Activated T-helper 1 cell treated with anti-CD3 and anti-CD28 coated beads, Interleukin-12 subunit alpha, Interleukin-12 subunit beta, Interleukin-2, Interleukin-4 antibody, amounts not matched to agents 30 ng/mL and 10 ng/mL and 1 ng/mL, durations not matched to agents 14 hours and 24 hours and 36 hours (primary cell): ENCODE measurements at regions not wholly inside any gene's neighbourhood (a gene's known extent, or its start where the extent isn't known, plus 50 kb on each side); places are given as distances from the start of the nearest gene placed in this dataset.
A peak's percentile ranks its signal among the peaks of the same experiment; 100 is the strongest.

ENCODE experiments used
- DNase-seq: peaks from one replicate; pipeline ENCODE4 v3.0.0; 2021; ENCODE audit warnings: low spot score
- H3K27ac Mint-ChIP-seq: one replicate; pipeline ENCODE4 v1.8.0; 2021; ENCODE audit warnings: mild to moderate bottlenecking, mixed read lengths
- H3K27me3 Mint-ChIP-seq: one replicate; pipeline ENCODE4 v1.8.0; 2022; ENCODE audit warnings: mild to moderate bottlenecking, moderate library complexity, mixed read lengths; ENCODE audit not compliant: insufficient read depth
- H3K36me3 Mint-ChIP-seq: one replicate; pipeline ENCODE4 v1.8.0; 2021; ENCODE audit warnings: low read depth, mixed read lengths
- H3K4me1 Mint-ChIP-seq: one replicate; pipeline ENCODE4 v1.8.0; 2021; ENCODE audit warnings: low read depth, mixed read lengths
- H3K4me3 Mint-ChIP-seq: one replicate; pipeline ENCODE4 v1.8.0; 2021; ENCODE audit warnings: mild to moderate bottlenecking, moderate library complexity, mixed read lengths
- H3K9me3 Mint-ChIP-seq: one replicate; pipeline ENCODE4 v1.8.0; 2021; ENCODE audit warnings: mixed read lengths
- intact Hi-C: fragments of 100-400 bp; cut with micrococcal nuclease; formaldehyde crosslinking; loops from one replicate; pipeline ENCODE4 v1.15.1; 2024

DNA sequence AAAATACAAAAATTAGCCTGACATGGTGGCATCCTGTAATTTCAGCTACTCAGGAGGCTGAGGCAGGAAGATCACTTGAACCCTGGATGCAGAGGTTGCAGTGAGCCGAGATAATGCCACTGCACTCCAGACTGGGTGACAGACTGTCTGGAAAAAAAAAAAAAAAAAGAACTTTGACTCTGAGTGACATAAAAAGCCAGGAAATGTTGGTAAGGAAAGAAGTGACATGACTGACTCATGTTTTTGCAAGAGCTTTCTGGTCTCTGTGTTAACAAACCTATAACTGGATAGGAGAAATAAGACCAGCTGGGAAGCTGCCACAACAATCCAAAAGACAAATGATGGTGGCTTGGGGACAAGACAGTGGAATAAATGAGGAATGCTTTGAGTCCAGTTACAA lies 272.1 kb downstream of the HINT1 start:
- DNase-seq: no peak
- Mint-ChIP-seq H3K9me3 (no peaks in the 10 kb centered on the region), H3K27ac (no peak overlapping the region), H3K4me3 (no peak overlapping the region), H3K27me3 (peaks cover 2% of the 10 kb centered on the region), H3K4me1 (no peaks in the 10 kb centered on the region), H3K36me3 (no peaks in the 10 kb centered on the region)
- intact Hi-C loops: no loop called here

DNA sequence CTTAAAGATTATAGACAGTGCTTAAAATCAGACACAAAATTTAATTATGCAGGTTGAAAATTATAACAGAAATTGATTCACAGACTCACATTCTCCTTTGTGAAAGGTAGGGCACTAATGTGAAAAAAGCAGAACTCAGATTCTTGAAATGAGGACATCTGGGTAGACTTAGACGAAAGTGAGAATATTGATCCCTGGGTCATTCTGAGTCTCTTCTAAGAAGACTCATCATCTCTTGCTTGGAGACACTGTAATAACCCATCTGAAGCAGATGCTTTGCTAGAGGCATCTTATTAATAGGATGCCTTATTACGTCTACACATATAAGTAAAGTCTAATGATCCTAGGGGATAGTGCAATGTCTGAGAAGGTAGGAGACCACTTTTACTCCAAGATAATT lies 274.4 kb downstream of the HINT1 start:
- H3K36me3 Mint-ChIP-seq: no peaks in the 10 kb centered on the region
- H3K4me3 Mint-ChIP-seq: no peak overlapping the region
- no peak for DNase-seq
- no peaks in the 10 kb centered on the region for H3K4me1 Mint-ChIP-seq
- intact Hi-C loops: no loop called here
- H3K27ac Mint-ChIP-seq: no peak overlapping the region
- no peaks in the 10 kb centered on the region for H3K9me3 Mint-ChIP-seq
- H3K27me3 Mint-ChIP-seq: peaks cover 5% of the 10 kb centered on the region

DNA sequence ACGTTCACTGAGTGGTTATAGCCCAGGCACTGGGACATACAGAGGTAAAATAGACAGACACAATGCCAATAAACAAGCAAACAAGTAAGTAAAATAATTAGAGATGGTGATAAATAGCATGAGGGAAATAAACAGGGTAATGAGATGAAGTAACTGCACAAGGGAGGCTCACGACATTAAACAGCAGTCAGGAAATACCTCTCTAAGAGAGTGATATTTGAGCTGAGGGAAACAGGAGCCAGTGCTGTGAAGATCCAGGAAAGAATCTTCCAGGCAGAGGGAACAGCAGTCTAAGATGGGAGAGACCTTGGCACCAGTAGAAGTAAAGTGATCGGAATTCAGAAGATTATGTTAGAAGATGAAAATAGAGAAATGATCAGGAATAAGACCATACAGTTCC lies 279.4 kb downstream of the HINT1 start:
- DNase-seq: no peak
- Mint-ChIP-seq H3K4me1 (no peaks in the 10 kb centered on the region), H3K27me3 (peaks cover 5% of the 10 kb centered on the region), H3K27ac (no peak overlapping the region), H3K36me3 (no peaks in the 10 kb centered on the region), H3K9me3 (no peaks in the 10 kb centered on the region), H3K4me3 (no peak overlapping the region)
- intact Hi-C loops: no loop called here

DNA sequence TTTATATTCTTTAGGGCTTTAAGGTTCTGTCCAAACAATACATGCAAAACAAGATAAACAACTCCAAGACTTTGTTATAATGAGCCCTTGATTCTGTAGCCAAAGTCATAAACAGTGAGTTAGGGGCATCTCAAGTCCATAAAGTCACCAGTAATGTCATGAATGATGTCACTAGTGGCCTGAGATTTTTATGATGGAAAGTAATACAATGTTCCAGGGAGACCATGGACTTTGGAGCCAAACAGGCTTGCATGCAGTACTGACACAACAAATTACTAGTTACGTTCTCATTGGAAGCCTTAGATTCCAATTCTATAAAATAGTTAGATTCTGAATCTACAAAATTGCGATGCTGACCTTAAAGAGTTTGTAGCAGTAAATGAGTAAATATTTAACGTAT lies 280.0 kb downstream of the HINT1 start:
- Mint-ChIP-seq H3K4me1 (no peaks in the 10 kb centered on the region), H3K4me3 (no peak overlapping the region), H3K9me3 (no peaks in the 10 kb centered on the region), H3K36me3 (no peaks in the 10 kb centered on the region), H3K27me3 (peaks cover 5% of the 10 kb centered on the region), H3K27ac (no peak overlapping the region)
- DNase-seq: no peak
- intact Hi-C loops: no loop called here

- intact Hi-C loops: no loop called here
- no peak overlapping the region for H3K27ac Mint-ChIP-seq
- no peak for DNase-seq
- no peaks in the 10 kb centered on the region for H3K9me3 Mint-ChIP-seq
- no peaks in the 10 kb centered on the region for H3K4me1 Mint-ChIP-seq
- H3K36me3 Mint-ChIP-seq: no peaks in the 10 kb centered on the region
- H3K27me3 Mint-ChIP-seq: peaks cover 5% of the 10 kb centered on the region
- H3K4me3 Mint-ChIP-seq: no peak overlapping the region
These were observed 281.0 kb downstream of the HINT1 start for GRCh38 chr5:130884023-130884422.

DNA sequence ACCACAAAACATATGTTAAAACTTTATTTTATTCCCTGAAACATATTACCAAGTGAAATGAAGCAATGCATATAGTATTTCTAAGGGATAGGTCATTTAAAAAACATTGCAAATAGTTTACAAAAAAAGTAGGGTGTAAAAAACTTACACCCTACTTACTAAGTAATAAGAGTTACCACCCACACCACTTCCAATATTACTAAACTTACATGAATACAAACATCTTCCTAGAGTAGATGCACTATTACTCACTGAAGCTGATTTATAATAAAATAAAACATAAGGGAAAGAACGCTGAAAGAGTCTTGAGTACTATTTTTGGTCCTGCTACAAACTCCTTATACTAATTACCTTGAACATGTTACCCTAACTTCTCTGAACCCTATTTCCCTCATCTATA lies 289.4 kb downstream of the HINT1 start:
- no peaks in the 10 kb centered on the region for H3K36me3 Mint-ChIP-seq
- H3K4me1 Mint-ChIP-seq: no peaks in the 10 kb centered on the region
- intact Hi-C loops: no loop called here
- H3K27me3 Mint-ChIP-seq: peaks cover 4% of the 10 kb centered on the region
- H3K27ac Mint-ChIP-seq: no peak overlapping the region
- H3K9me3 Mint-ChIP-seq: no peaks in the 10 kb centered on the region
- H3K4me3 Mint-ChIP-seq: no peak overlapping the region
- no peak for DNase-seq

DNA sequence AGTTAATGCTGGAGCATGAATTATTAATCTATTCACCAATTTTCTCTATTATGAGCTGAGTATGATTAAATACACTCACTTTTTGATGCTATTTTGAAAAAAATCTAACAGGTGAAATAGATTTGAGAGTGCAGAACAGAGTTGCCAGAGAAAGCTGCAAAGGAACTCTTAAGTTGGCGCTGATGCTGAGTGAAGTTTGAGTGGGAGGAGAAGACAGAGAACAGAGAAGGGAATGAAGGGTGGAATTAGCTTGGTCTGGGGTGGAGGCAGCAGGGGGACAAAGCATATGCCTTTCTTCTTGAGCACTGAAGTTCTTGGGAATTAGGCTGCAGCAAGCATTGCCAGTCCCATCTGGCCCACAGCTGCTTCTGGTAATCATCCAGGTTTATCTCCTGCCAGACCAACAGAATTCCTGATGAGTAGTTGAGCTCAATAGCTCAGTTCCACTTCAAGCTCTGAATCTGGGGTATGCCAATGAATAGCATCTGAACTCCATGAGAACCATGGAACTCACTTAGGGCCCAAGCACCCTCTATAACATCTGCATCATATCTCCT lies 290.1 kb downstream of the HINT1 start:
- Mint-ChIP-seq H3K4me3 (no peak overlapping the region), H3K27me3 (peaks cover 4% of the 10 kb centered on the region), H3K27ac (no peak overlapping the region), H3K36me3 (no peaks in the 10 kb centered on the region), H3K4me1 (no peaks in the 10 kb centered on the region), H3K9me3 (no peaks in the 10 kb centered on the region)
- intact Hi-C loops: no loop called here
- no peak for DNase-seq

DNA sequence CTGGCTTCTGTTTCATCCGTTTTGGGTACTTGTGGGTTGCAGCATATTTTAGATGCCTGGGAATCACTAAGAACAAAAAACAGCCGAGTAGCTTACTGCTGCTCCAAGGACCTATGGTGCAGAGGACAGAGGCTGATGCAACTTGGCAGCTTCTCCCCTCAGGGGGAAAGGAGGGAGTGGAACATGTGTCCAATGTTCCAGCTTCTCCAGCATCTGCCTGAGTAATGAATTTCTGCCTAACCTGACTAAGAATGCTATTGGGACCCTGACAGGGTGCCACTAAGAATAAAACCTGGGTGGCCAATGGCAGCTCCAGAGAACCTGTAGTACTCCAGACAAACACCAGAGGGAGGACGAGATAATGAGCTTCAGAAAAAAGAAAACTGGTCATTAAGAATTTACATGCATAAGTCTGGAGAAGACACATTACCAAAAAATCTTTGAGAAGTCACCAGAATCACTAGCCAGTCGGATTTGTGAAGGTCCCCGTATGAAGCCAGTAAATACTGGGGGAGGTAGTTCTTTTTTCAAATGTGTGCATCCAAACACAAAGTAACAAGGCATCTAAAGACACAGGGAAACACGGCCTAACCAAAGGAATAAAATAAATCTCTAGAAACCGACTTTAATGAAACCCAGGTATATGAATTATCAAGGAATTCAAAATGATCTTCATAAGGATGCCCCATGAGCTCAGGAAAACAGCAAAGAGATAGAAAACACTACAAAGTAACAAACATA lies 293.5 kb downstream of the HINT1 start:
- Mint-ChIP-seq H3K27me3 (no peaks in the 10 kb centered on the region), H3K4me3 (no peak overlapping the region), H3K4me1 (no peaks in the 10 kb centered on the region), H3K36me3 (no peaks in the 10 kb centered on the region), H3K9me3 (no peaks in the 10 kb centered on the region), H3K27ac (no peak overlapping the region)
- intact Hi-C loops: loop anchor here (1.0 kb wide), 3 partner anchors 198 to 546 kb away; no protein-coding TSS in a partner anchor
- peak; percentile 12 for DNase-seq

- DNase-seq: no peak
- no peak overlapping the region for H3K4me3 Mint-ChIP-seq
- H3K27ac Mint-ChIP-seq: no peak overlapping the region
- no peaks in the 10 kb centered on the region for H3K27me3 Mint-ChIP-seq
- no peaks in the 10 kb centered on the region for H3K4me1 Mint-ChIP-seq
- no peaks in the 10 kb centered on the region for H3K36me3 Mint-ChIP-seq
- H3K9me3 Mint-ChIP-seq: no peaks in the 10 kb centered on the region
- intact Hi-C loops: loop anchor here (1.0 kb wide), 3 partner anchors 199 to 547 kb away; no protein-coding TSS in a partner anchor
These were observed 294.4 kb downstream of the HINT1 start for GRCh38 chr5:130870691-130871090.

DNA sequence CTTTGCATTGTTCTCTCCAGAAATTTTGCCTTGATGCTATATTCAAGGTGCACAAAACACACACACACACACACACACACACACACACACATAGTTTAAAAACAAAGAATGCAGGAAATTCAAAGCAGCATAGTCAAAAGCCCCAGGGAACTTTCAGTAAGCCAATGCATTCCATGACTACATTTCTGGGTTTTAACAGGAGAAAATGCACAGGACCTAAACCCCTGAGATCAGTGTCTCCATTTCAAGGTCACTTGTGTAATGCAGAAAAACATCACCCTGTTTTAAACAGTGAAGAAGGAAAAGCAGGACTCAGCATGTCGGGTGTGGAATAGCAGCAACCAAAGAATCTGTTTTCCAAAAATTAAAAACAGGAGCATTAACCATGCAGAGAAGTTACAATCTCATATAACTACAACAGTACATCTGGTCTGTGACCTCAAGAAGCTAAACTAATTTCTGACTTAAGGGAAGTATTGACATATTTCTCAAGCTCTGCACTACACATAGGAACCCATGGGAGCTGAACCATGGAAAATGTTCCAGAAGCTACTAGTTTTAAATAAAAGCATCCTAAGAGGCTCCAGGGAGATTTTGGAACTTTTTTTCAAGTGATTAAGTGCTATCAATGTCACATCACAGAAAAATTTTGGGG lies 296.7 kb downstream of the HINT1 start:
- H3K27ac Mint-ChIP-seq: no peak overlapping the region
- no peaks in the 10 kb centered on the region for H3K4me1 Mint-ChIP-seq
- H3K36me3 Mint-ChIP-seq: no peaks in the 10 kb centered on the region
- no peak overlapping the region for H3K4me3 Mint-ChIP-seq
- peaks cover 2% of the 10 kb centered on the region for H3K9me3 Mint-ChIP-seq
- intact Hi-C loops: no loop called here
- H3K27me3 Mint-ChIP-seq: peaks cover 7% of the 10 kb centered on the region
- no peak for DNase-seq

DNA sequence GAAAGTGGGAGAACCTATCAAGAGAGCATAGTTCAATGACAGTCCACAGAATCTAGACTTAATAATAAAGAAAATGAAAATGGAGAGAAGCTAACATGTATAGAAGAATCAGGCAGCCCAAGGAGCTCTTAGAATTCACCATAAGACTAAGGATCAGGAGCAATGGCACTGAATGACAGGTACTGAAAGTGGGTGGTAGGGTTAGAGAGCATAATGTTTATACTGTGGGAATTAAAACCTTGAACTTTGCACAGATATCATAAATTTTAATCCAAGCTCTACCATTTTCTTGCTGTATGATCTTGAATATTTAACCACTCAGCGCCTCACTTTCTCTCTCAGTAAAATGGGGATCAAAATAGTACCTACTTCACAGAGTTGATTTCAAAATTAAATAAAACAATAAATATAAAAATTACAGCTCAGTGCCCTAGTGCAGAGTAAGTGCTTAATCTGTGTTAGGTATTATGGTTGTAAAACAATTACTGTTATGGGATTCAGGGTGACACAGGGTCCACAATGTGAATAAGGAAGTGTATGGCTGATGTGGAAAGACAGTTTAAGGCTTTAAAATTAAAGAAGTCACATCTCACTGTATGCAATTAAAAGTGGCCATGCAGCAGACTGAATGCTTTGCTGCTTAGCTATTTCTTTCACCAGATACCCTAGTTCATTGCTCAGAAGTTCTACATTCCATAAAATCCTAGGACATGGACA lies 319.8 kb downstream of the HINT1 start:
- Mint-ChIP-seq H3K9me3 (peaks cover 7% of the 10 kb centered on the region), H3K36me3 (no peaks in the 10 kb centered on the region), H3K27ac (no peak overlapping the region), H3K27me3 (peaks cover 2% of the 10 kb centered on the region), H3K4me3 (no peak overlapping the region), H3K4me1 (no peaks in the 10 kb centered on the region)
- no peak for DNase-seq
- intact Hi-C loops: no loop called here

DNA sequence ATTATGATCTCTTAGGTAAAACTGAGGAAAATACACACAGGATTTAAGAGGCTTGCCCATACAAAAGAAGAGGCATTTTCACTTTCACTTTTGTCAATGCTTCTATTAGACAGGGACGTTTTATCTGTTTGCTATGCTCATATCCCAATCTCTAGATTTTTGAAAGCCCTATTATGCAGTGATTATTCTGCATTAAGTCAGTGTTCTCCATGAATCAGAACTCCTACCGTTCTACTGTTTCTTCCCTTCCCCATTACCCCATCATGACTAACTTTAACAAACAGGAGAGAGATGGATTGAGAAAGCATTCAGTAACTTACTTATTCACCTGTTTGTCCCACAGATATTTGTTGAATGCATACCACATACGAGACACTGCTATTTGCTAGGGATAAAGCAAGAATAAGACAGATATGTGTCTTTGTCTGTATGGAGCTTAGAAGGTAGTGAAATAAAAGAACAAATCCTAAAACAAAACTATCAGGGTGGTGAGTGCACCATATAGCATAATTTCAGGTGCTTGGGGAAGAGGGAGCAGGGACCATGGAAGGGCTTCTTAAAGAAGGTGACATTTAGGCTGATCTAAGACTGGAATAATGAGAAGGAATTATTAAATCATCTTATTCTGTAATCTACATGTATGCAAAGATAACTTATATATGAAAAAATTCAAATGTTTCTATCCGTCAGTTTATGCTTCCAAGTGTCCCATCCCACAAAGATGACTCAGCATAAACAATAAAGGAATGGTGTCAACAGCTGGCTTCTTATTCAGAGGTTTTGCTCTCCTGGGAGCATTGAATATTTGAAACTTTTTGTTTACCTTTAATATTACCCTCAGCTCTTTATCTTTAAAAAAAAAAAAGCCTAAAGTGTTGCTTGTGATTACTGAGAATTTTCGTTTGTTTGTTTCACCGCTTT lies 328.1 kb downstream of the HINT1 start:
- peak overlapping the region; percentile 1 for H3K27ac Mint-ChIP-seq
- intact Hi-C loops: no loop called here

More for the DNA sequence above, 328.1 kb downstream of the HINT1 start:
- peaks cover 2% of the 10 kb centered on the region for H3K27me3 Mint-ChIP-seq
- peak overlapping the region; percentile 74 for H3K4me3 Mint-ChIP-seq
- no peaks in the 10 kb centered on the region for H3K9me3 Mint-ChIP-seq
- no peak for DNase-seq
- H3K36me3 Mint-ChIP-seq: no peaks in the 10 kb centered on the region
- peaks cover 16% of the 10 kb centered on the region for H3K4me1 Mint-ChIP-seq
